ENCODE measurements at regions not wholly inside any gene's neighbourhood (a gene's known extent, or its start where the extent isn't known, plus 50 kb on each side); places are given as distances from the start of the nearest gene placed in this dataset.
"Not testable (repeated sequence)": the region's sequence is repeated elsewhere in the genome, so short reads cannot be mapped to it uniquely, and the experiment has no call there.

- peak; percentile 67 for DNase-seq (ENCODE audit: low read depth, low spot score)
Measured at GRCh38 chr13:80177327-80177726, 163.6 kb downstream of the SPRY2 start.

- DNase-seq (ENCODE audit: low read depth, low spot score): no peak
Measured at GRCh38 chr13:80173224-80173623, 167.7 kb downstream of the SPRY2 start.

- no peak for DNase-seq (ENCODE audit: low read depth, low spot score)
Measured at GRCh38 chr13:80171096-80171495, 169.8 kb downstream of the SPRY2 start.

- no peak for DNase-seq (ENCODE audit: low read depth, low spot score)
Measured at GRCh38 chr13:80168089-80168850, 172.7 kb downstream of the SPRY2 start.

- no peak for DNase-seq (ENCODE audit: low read depth, low spot score)
Measured at GRCh38 chr13:80166352-80166751, 174.6 kb downstream of the SPRY2 start.

- no peak for DNase-seq (ENCODE audit: low read depth, low spot score)
Measured at GRCh38 chr13:80164462-80164861, 176.5 kb downstream of the SPRY2 start.

- DNase-seq (ENCODE audit: low read depth, low spot score): no peak
Measured at GRCh38 chr13:80161896-80162295, 179.0 kb downstream of the SPRY2 start.

GRCh38 chr13:80161219-80161618 is 179.7 kb downstream of the SPRY2 start:
- no peak for DNase-seq (ENCODE audit: low read depth, low spot score)

- no peak for DNase-seq (ENCODE audit: low read depth, low spot score)
Measured at GRCh38 chr13:80160110-80160509, 180.8 kb downstream of the SPRY2 start.

- no peak for DNase-seq (ENCODE audit: low read depth, low spot score)
Measured at GRCh38 chr13:80157261-80157932, 183.5 kb downstream of the SPRY2 start.

- not testable (repeated sequence) for DNase-seq (ENCODE audit: low read depth, low spot score)
Measured at GRCh38 chr13:80152142-80152541, 188.8 kb downstream of the SPRY2 start.

GRCh38 chr13:80151016-80151415 is 189.9 kb downstream of the SPRY2 start:
- no peak for DNase-seq (ENCODE audit: low read depth, low spot score)

- no peak for DNase-seq (ENCODE audit: low read depth, low spot score)
Measured at GRCh38 chr13:80149736-80150135, 191.2 kb downstream of the SPRY2 start.

GRCh38 chr13:80145171-80145690 is 195.7 kb downstream of the SPRY2 start:
- no peak for DNase-seq (ENCODE audit: low read depth, low spot score)

- no peak for DNase-seq (ENCODE audit: low read depth, low spot score)
Measured at GRCh38 chr13:80144493-80144892, 196.4 kb downstream of the SPRY2 start.

GRCh38 chr13:80141123-80141849 is 199.6 kb downstream of the SPRY2 start:
- no peak for DNase-seq (ENCODE audit: low read depth, low spot score)

GRCh38 chr13:80140685-80141084 is 200.2 kb downstream of the SPRY2 start:
- no peak for DNase-seq (ENCODE audit: low read depth, low spot score)

- DNase-seq (ENCODE audit: low read depth, low spot score): no peak
Measured at GRCh38 chr13:80139196-80139595, 201.7 kb downstream of the SPRY2 start.

- DNase-seq (ENCODE audit: low read depth, low spot score): no peak
Measured at GRCh38 chr13:80137994-80138393, 202.9 kb downstream of the SPRY2 start.

GRCh38 chr13:80134346-80134745 is 206.6 kb downstream of the SPRY2 start:
- DNase-seq (ENCODE audit: low read depth, low spot score): peak; percentile 41

GRCh38 chr13:80133631-80134261 is 207.2 kb downstream of the SPRY2 start:
- DNase-seq (ENCODE audit: low read depth, low spot score): no peak

Measured in ELF-1 (cell line).